Activated CD4-positive, alpha-beta T cell treated with anti-CD3 and anti-CD28 coated beads, Interleukin-2, Interleukin-6, amounts not matched to agents 100 ng/mL and 50 ng/mL, durations not matched to agents 16 hours and 8 hours (primary cell): ENCODE measurements at regions not wholly inside any gene's neighbourhood (a gene's known extent, or its start where the extent isn't known, plus 50 kb on each side); places are given as distances from the start of the nearest gene placed in this dataset.
A peak's percentile ranks its signal among the peaks of the same experiment; 100 is the strongest.
"Not testable (repeated sequence)": the region's sequence is repeated elsewhere in the genome, so short reads cannot be mapped to it uniquely, and the experiment has no call there.

Experiments
- DNase-seq: peaks from one replicate; pipeline ENCODE4 v3.0.0-alpha.2; 2020

DNA sequence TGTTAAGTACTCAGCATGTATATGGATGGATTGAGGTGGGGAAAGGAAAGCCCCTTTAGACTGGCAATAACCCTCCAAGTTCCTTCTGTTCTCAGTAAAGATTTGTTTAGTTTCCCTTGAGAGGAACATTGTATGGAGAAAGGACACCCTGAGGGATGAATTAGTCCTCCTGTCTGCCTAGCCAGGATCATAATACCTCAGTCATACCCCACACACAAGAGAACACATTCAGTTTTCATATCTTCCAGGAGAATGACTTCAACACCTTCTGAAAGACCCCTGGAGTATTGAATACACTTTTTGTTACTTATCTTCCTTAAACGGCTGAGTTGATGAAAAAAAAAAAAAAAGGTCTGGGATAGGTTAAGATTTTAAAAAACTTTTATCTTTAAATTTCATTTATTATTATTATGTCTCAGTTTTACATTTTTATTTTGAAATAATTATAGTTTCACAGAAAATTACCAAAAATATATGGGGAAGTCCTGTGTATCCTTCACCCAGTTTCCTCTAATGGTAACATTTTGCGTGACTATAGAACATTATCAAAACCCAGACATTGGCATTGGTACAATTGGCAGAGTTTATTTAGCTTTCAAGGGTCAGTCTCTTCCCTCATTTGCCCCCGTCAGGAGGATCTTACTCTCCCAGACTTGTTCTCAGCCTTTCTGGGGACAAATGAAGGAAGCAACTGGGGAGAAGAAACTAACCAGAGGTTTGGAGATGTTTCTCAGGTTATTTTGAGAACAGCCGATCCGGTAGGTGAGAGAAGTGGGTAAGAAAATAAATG, 88.0 kb downstream of the ACTBL2 start:
- DNase-seq: no peak

DNA sequence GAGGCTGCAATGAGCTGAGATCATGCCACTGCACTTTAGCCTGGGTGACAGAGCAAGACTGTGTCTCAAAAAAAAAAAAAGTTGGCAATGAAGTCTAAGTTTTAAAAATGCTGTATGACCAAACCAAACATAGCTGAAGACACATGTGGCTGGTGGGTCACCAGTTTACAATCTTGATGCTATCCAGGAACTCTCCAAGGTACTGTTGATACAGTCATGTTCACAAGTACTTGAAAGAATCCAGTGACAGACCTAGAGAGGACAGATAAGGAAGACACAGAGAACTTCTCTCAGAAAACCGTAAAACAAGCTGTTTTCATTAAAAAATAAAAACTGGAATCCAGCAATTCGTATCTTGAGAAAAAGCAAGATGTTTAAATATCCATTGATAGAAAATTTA, 95.7 kb downstream of the ACTBL2 start:
- no peak for DNase-seq

GRCh38 chr5:57383093-57383861, 99.3 kb downstream of the ACTBL2 start:
- DNase-seq: peak; percentile 58

DNA sequence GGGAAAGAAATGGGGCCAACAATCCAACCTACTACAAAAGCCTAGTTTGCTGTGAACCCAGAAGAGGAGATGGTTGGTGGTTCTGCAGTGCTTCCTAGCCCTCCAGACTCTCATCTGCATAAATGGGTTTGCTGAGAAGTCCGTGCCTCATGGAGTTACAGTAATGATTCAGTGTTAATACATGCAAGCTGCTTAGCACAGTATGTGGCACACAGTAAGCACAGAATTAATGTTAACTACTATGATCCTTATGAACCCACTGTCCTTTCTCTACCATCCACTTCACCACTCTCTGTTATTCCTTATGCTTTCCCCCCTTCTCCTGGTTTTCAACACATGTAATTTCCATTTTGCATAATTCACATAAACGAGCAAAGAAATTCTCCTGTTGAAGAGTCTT, 100.0 kb downstream of the ACTBL2 start:
- DNase-seq: no peak

- DNase-seq: no peak
Measured at GRCh38 chr5:57370376-57370775, 112.2 kb downstream of the ACTBL2 start.

GRCh38 chr5:57368010-57368409, 114.6 kb downstream of the ACTBL2 start:
- DNase-seq: no peak

- no peak for DNase-seq
Measured at GRCh38 chr5:57366744-57367143, 115.9 kb downstream of the ACTBL2 start.

- no peak for DNase-seq
Measured at GRCh38 chr5:57362951-57363350, 119.7 kb downstream of the ACTBL2 start.

GRCh38 chr5:57360871-57361270, 121.7 kb downstream of the ACTBL2 start:
- no peak for DNase-seq

DNA sequence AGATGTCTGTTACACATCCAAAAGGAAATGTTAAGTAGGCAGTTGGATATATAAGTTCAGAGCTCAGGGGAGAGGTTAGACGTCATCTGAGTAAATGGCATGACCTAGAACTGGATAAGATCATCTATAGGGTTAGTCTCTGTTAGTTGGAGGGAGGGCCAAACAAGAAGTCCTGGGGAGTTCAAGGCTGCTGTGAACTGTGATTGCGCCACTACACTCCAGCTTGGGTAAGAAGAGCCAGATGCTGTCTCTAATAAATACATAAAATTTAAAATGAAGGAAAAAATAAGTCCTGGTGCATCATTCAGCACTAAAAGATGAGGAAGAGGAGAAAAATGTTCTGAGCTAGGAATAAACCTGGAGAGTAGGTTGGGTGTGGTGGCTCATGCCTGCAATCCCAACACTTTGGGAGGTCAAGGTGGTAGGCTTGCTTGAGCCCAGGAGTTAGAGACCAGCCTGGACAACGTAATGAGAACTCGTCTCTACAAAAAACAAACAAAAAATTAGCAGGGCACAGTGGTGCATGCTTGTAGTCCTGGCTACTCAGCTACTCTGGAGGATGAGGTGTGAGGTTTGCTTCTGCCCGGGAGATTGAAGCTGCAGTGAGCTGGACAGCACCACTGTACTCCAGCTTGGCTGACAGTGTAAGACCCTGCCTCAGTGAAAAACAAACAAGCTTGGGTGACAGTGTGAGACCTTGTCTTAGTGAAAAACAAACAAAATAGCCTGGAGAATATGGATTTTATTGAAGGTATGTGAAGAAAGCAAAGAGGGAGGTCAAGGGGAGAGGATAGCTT, 123.6 kb downstream of the ACTBL2 start:
- DNase-seq: no peak

DNA sequence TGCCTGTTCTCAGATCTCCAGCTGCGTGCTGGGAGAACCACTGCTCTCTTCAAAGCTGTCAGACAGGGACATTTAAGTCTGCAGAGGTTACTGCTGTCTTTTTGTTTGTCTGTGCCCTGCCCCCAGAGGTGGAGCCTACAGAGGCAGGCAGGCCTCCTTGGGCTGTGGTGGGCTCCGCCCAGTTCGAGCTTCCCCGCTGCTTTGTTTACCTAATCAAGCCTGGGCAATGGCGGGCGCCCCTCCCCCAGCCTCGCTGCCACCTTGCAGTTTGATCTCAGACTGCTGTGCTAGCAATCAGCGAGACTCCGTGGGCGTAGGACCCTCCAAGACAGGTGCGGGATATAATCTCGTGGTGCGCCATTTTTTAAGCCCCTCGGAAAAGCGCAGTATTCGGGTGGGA, 125.8 kb downstream of the ACTBL2 start:
- DNase-seq: not testable (repeated sequence)

DNA sequence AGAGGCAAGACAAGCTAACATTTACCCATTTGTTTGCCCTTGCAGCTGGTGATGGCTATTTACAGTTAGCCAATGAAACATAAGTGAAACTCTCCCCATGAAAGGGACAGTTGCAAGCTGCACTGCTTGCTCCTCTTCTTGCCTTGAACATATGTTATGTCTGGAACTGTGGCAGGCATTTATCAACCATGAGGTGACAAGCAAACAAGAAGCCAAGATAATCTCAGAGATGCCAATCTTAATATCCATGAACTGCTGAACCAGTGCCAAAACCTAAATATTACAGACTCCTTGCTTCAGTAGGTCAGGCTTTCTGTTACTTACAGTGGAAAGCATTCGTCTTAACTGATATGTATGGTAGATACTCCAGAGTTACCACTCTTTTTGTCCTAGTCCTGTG, 133.4 kb downstream of the ACTBL2 start:
- DNase-seq: no peak

GRCh38 chr5:57348376-57349140, 134.1 kb downstream of the ACTBL2 start:
- DNase-seq: no peak

- no peak for DNase-seq
Measured at GRCh38 chr5:57346328-57346727, 136.3 kb downstream of the ACTBL2 start.

GRCh38 chr5:57341380-57341979, 141.1 kb downstream of the ACTBL2 start:
- DNase-seq: no peak

- DNase-seq: no peak
Measured at GRCh38 chr5:57340681-57341080, 141.9 kb downstream of the ACTBL2 start.

- no peak for DNase-seq
Measured at GRCh38 chr5:57339521-57339920, 143.1 kb downstream of the ACTBL2 start.

DNA sequence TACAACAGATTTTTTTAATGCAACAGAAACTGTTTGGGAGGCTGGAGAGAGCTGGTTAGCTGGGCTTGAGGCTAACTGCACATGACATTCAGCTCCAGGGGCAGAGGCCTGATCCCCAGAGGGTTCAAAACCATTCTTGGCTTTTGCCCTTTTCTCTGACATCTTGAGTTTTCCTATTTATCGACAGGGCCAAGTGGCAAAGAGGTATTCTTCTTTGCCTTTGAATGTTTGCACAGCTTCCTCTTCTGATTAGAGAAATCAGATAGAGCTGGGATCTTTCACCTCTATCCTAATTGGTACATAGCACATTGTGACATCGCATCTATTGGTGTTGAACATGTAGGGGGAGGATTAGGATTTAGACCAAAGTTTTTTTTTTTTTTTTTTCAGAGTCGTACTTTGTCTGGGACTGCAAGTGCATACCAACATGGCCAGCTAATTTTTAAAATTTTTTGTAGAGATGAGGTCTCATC, 143.7 kb downstream of the ACTBL2 start:
- no peak for DNase-seq

DNA sequence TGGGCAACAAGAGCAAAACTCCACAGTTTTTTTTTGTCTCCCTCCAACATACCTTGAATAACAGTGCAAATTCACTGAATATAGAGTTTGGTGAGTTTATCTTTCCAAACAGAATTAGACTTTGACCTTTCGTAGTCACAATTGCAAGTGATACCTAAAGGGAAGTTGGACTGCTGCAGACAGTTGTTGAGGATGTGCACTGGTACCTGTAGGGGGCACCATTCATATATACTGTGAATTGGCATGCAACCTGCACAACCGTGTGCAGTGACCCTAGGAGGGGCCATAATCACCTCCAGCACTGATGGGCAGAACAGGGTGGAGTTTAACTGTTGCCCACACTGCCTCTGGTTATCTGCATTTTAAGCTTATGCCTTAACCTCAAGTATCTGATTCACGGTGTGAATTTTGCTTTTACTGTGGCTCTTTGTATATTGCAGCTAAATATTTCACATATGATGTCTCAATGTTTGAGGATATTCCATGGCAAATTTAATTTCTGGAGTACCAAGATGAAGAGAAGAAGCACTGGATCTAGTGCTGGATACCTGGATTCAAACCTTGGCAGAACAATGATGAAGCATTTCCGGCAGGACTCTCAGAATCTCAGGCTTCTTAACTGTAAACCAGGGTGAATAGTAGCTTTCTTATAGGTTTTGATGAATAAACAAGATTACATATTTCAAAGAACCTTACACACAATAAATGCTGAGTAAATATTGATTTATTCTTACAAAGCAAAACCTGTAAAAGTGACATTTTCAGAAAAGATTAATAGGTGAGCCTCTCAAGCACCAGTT, 144.3 kb downstream of the ACTBL2 start:
- DNase-seq: peak; percentile 43

DNA sequence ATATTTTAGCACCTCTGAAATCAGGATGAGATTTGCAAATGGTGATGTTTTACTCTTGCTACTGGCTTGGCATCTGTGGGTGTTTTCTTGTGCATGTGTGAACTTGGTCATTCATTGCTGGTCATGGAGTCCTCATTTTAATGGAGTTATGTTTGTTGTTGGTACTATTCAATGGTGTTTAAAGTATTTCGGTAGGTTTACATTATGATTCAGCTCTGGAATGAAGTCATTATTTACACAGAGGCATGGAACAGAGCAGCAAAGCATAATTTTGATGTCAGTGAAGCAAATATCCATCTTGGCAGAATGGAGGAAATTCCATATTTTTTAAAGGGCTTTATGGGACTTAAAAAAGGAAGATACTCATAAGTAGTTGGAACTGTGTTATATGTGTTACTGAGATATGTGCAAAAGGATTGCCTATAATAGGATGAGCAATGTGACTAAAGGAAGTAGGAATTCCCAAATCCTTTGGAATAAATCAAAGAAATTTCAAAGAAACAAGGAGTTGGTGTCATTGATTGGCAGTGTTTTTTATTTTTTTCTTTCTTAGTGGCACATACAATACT, 147.4 kb downstream of the ACTBL2 start:
- DNase-seq: no peak

DNA sequence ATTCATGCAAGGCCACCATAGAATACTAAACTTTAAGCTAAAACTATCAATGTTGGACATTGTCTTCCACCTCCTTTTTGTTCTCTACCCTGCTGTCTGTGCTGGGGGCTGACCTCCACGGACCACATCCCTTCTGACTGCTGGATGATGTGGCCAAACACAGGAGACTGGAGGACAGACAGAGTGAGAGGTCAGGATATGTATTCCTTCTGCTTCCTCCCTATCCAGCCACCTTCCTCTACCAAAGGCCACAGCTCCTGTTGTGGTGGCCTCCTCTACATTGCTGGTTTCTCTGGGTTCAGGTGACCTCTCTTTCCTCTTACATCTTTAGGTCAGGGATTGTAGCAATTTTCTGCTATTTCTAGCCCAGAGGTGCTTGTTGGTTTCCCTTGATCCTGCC, 148.1 kb downstream of the ACTBL2 start:
- no peak for DNase-seq
